Trophoblast cell (in vitro differentiated cells and primary cell): ENCODE measurements at regions not wholly inside any gene's neighbourhood (a gene's known extent, or its start where the extent isn't known, plus 50 kb on each side); places are given as distances from the start of the nearest gene placed in this dataset.

Experiments used
- DNase-seq, 2 donors: peaks; one replicate each; pipeline ENCODE4 v3.0.0-alpha.2; 2016
- H2AFZ ChIP-seq: 2 replicates; pipeline ENCODE4 v1.6.1; 2013; ENCODE audit warnings: low read length, moderate library complexity, mild to moderate bottlenecking; ENCODE audit not compliant: insufficient read depth, poor library complexity
- H2AK5ac ChIP-seq: 2 replicates; pipeline ENCODE4 v1.6.1; 2013; ENCODE audit warnings: mild to moderate bottlenecking, low read length
- H2BK120ac ChIP-seq: 2 replicates; pipeline ENCODE4 v1.6.1; 2013; ENCODE audit warnings: low read length, mild to moderate bottlenecking, moderate library complexity; ENCODE audit not compliant: insufficient read depth, poor library complexity
- H2BK12ac ChIP-seq: 2 replicates; pipeline ENCODE4 v1.6.1; 2013; ENCODE audit warnings: mild to moderate bottlenecking, low read length, moderate library complexity
- H2BK5ac ChIP-seq: 2 replicates; pipeline ENCODE4 v1.6.1; 2013; ENCODE audit warnings: low read length, low read depth, moderate library complexity, mild to moderate bottlenecking; ENCODE audit not compliant: poor library complexity
- H3K14ac ChIP-seq: 2 replicates; pipeline ENCODE4 v1.6.1; 2013; ENCODE audit warnings: mild to moderate bottlenecking, low read length
- H3K18ac ChIP-seq: 2 replicates; pipeline ENCODE4 v1.6.1; 2013; ENCODE audit warnings: mild to moderate bottlenecking, low read length
- H3K23ac ChIP-seq: 2 replicates; pipeline ENCODE4 v1.6.1; 2013; ENCODE audit warnings: low read length
- H3K27ac ChIP-seq: 2 replicates; pipeline ENCODE4 v1.5.1; 2013; ENCODE audit warnings: low read depth, mild to moderate bottlenecking, inconsistent platforms, low read length, moderate library complexity
- H3K27me3 ChIP-seq: 2 replicates; pipeline ENCODE4 v1.6.1; 2013; ENCODE audit warnings: inconsistent platforms, mild to moderate bottlenecking, low read length, moderate library complexity; ENCODE audit not compliant: insufficient read depth
- H3K36me3 ChIP-seq, 2 experiments: 1 replicate in 1 of 2; 2 replicates in 1 of 2; pipeline ENCODE4 v1.6.1; 2013; ENCODE audit warnings: low read length in 2 of 2, mild to moderate bottlenecking in 2 of 2, moderate library complexity in 1 of 2; ENCODE audit not compliant: insufficient read depth in 2 of 2, control insufficient read depth in 1 of 2
- H3K4ac ChIP-seq: 2 replicates; pipeline ENCODE4 v1.6.1; 2013; ENCODE audit warnings: low read depth, mild to moderate bottlenecking, low read length, moderate library complexity
- H3K4me1 ChIP-seq, 2 experiments: 1 replicate in 1 of 2; 2 replicates in 1 of 2; pipeline ENCODE4 v1.6.1; 2013; ENCODE audit warnings: low read length in 2 of 2, mild to moderate bottlenecking in 2 of 2, moderate library complexity in 1 of 2; ENCODE audit not compliant: insufficient read depth in 2 of 2, control insufficient read depth in 1 of 2
- H3K4me2 ChIP-seq: 2 replicates; pipeline ENCODE4 v1.6.1; 2013; ENCODE audit warnings: inconsistent platforms, mild to moderate bottlenecking, low read length, moderate library complexity
- H3K4me3 ChIP-seq: 2 replicates; pipeline ENCODE4 v1.5.1; 2013; ENCODE audit warnings: mild to moderate bottlenecking, low read depth, low read length, inconsistent platforms
- H3K79me1 ChIP-seq: one replicate; pipeline ENCODE4 v1.6.1; 2013; ENCODE audit warnings: low read length
- H3K79me2 ChIP-seq: 2 replicates; pipeline ENCODE4 v1.6.1; 2013; ENCODE audit warnings: low read length, mild to moderate bottlenecking; ENCODE audit not compliant: control insufficient read depth, insufficient read depth, poor library complexity
- H3K9ac ChIP-seq: 2 replicates; pipeline ENCODE4 v1.6.1; 2013; ENCODE audit warnings: mild to moderate bottlenecking, low read length
- H3K9me3 ChIP-seq: 2 replicates; pipeline ENCODE4 v1.6.1; 2013; ENCODE audit warnings: low read depth, mild to moderate bottlenecking, control low read depth, inconsistent platforms, low read length; ENCODE audit not compliant: insufficient read depth
- H4K12ac ChIP-seq: 2 replicates; pipeline ENCODE4 v1.6.1; 2013; ENCODE audit warnings: low read depth, mild to moderate bottlenecking, low read length, moderate library complexity
- H4K8ac ChIP-seq: 2 replicates; pipeline ENCODE4 v1.6.1; 2013; ENCODE audit warnings: low read depth, mild to moderate bottlenecking, low read length, moderate library complexity
- H4K91ac ChIP-seq: one replicate; pipeline ENCODE4 v1.6.1; 2013; ENCODE audit warnings: low read depth, mild to moderate bottlenecking, low read length, moderate library complexity
- WGBS: extraction: QIAGEN DNeasy Blood & Tissue Kit; methylation state at CpG from one replicate; pipeline ENCODE4 v1.1.7; 2013; ENCODE audit warnings: missing lambda C conversion rate; ENCODE audit not compliant: insufficient read length, insufficient coverage; ENCODE audit errors: extremely low coverage; 5-methylcytosine and 5-hydroxymethylcytosine counted together

GRCh38 chr6:145148776-145149175 lies 586.5 kb downstream of the EPM2A start:
- Histone ChIP-seq H3K9me3 (no peaks in the 10 kb centered on the region), H3K4me1 (no peaks in the 10 kb centered on the region), H4K12ac (no peak overlapping the region), H3K27ac (no peak overlapping the region), H2AK5ac (no peak overlapping the region), H3K27me3 (no peaks in the 10 kb centered on the region), H3K23ac (no peak overlapping the region), H2BK5ac (no peak overlapping the region), H3K4me2 (no peak overlapping the region), H2BK12ac (no peak overlapping the region), H3K36me3 (no peaks in the 10 kb centered on the region), H2BK120ac (peak overlapping the region; percentile 43), H3K79me1 (no peaks in the 10 kb centered on the region), H2AFZ (no peak overlapping the region), H3K79me2 (no peaks in the 10 kb centered on the region), H3K4me3 (no peak overlapping the region), H4K8ac (no peak overlapping the region), H3K4ac (no peak overlapping the region), H3K9ac (no peak overlapping the region), H3K18ac (no peak overlapping the region), H4K91ac (no peak overlapping the region), H3K14ac (no peak overlapping the region)
- WGBS: no CpG with 5 or more reads among the region's 2 CpGs
- DNase-seq: no peak

- Histone ChIP-seq H3K4me1 (no peaks in the 10 kb centered on the region), H3K18ac (no peak overlapping the region), H3K9me3 (no peaks in the 10 kb centered on the region), H4K12ac (no peak overlapping the region), H3K4me2 (no peak overlapping the region), H3K36me3 (no peaks in the 10 kb centered on the region), H2BK12ac (no peak overlapping the region), H3K79me2 (no peaks in the 10 kb centered on the region), H3K9ac (no peak overlapping the region), H3K14ac (no peak overlapping the region), H3K4me3 (no peak overlapping the region), H2BK120ac (no peak overlapping the region), H3K4ac (no peak overlapping the region), H2AK5ac (no peak overlapping the region), H2AFZ (no peak overlapping the region), H2BK5ac (no peak overlapping the region), H3K79me1 (no peaks in the 10 kb centered on the region), H4K8ac (no peak overlapping the region), H3K27me3 (no peaks in the 10 kb centered on the region), H4K91ac (no peak overlapping the region), H3K27ac (no peak overlapping the region), H3K23ac (no peak overlapping the region)
- DNase-seq: no peak
- WGBS: no CpG with 5 or more reads among the region's 3 CpGs
These were observed 583.7 kb downstream of the EPM2A start for GRCh38 chr6:145151624-145152023.

GRCh38 chr6:145153495-145153894 lies 581.8 kb downstream of the EPM2A start:
- Histone ChIP-seq H3K4ac (no peak overlapping the region), H3K27me3 (no peaks in the 10 kb centered on the region), H3K23ac (no peak overlapping the region), H2AK5ac (no peak overlapping the region), H4K8ac (no peak overlapping the region), H3K36me3 (no peaks in the 10 kb centered on the region), H3K79me1 (no peaks in the 10 kb centered on the region), H3K4me1 (no peaks in the 10 kb centered on the region), H3K27ac (no peak overlapping the region), H2BK12ac (no peak overlapping the region), H3K79me2 (no peaks in the 10 kb centered on the region), H3K4me2 (no peak overlapping the region), H3K14ac (no peak overlapping the region), H4K12ac (no peak overlapping the region), H2AFZ (no peak overlapping the region), H3K9me3 (no peaks in the 10 kb centered on the region), H2BK5ac (no peak overlapping the region), H3K4me3 (no peak overlapping the region), H4K91ac (no peak overlapping the region), H3K9ac (peak overlapping the region; percentile 33), H2BK120ac (no peak overlapping the region), H3K18ac (no peak overlapping the region)
- no CpG with 5 or more reads among the region's 6 CpGs for WGBS
- DNase-seq: no peak

GRCh38 chr6:145155411-145155810 lies 579.9 kb downstream of the EPM2A start:
- Histone ChIP-seq H3K9ac (no peak overlapping the region), H3K23ac (no peak overlapping the region), H3K18ac (no peak overlapping the region), H3K36me3 (no peaks in the 10 kb centered on the region), H3K79me2 (no peaks in the 10 kb centered on the region), H3K4me3 (no peak overlapping the region), H3K4ac (no peak overlapping the region), H3K79me1 (no peaks in the 10 kb centered on the region), H3K27me3 (no peaks in the 10 kb centered on the region), H3K14ac (no peak overlapping the region), H4K8ac (no peak overlapping the region), H4K91ac (no peak overlapping the region), H3K27ac (no peak overlapping the region), H2BK12ac (no peak overlapping the region), H4K12ac (no peak overlapping the region), H3K4me1 (no peaks in the 10 kb centered on the region), H2AFZ (no peak overlapping the region), H3K4me2 (no peak overlapping the region), H3K9me3 (peaks cover 6% of the 10 kb centered on the region), H2AK5ac (no peak overlapping the region), H2BK5ac (no peak overlapping the region), H2BK120ac (no peak overlapping the region)
- DNase-seq: peak in 1 of 2 donors; percentile 24
- no CpG with 5 or more reads among the region's 1 CpG for WGBS
